ENCODE measurements at regions not wholly inside any gene's neighbourhood (a gene's known extent, or its start where the extent isn't known, plus 50 kb on each side); places are given as distances from the start of the nearest gene placed in this dataset.

DNA sequence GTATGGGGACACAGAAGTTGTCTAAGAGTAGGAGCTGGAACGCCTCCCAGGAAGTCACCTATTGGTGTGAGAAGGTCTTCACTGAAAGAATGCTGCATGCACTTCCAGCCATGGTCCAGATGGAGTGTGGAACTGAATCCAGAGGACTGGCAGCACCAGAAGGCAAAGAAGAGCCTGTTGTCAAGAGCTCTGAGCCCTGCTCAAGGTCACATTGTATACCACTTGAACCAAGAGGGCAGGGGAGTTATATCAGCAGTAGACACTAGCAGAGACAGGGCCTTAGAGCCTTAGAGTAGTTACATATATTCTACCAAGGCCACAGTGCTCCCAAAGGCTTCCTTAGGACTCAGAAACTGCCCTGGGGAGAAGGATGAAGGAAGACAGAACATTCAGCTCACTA is 130.8 kb upstream of the POC5 start:
- in situ Hi-C loops (cut with MboI) (no loop called here), intact Hi-C loops (cut with micrococcal nuclease; ENCODE audit: unreplicated experiment) (loop anchor here (5.0 kb wide), 2 partner anchors 131 to 329 kb away; partner anchors contain the start of gene POC5)
- peak overlapping the region; percentile 90 for H3K27ac ChIP-seq (ENCODE audit: control insufficient read depth, insufficient read depth)
- ChIA-PET POLR2A (interaction anchor here (0.5 to 1.3 kb wide), 2 partner anchors 11 to 503 kb away, joined by 3 to 4 read pairs; no protein-coding TSS in a partner anchor), RAD21 (ENCODE audit: unreplicated experiment) (interaction anchor here (1.0 to 1.8 kb wide), 4 partner anchors 9 to 327 kb away, joined by 3 to 6 read pairs (median 4); no protein-coding TSS in a partner anchor), CTCF (interaction anchor here (0.6 to 1.8 kb wide), 3 partner anchors 9 to 461 kb away, joined by 3 to 9 read pairs (median 3); no protein-coding TSS in a partner anchor), SMC1A (ENCODE audit: uncharacterized antibody, unreplicated experiment) (interaction anchor here (1.9 kb wide), 1 partner anchor 11 kb away, joined by 10 read pairs; no protein-coding TSS in a partner anchor)
- TF ChIP-seq, protein P1, sequence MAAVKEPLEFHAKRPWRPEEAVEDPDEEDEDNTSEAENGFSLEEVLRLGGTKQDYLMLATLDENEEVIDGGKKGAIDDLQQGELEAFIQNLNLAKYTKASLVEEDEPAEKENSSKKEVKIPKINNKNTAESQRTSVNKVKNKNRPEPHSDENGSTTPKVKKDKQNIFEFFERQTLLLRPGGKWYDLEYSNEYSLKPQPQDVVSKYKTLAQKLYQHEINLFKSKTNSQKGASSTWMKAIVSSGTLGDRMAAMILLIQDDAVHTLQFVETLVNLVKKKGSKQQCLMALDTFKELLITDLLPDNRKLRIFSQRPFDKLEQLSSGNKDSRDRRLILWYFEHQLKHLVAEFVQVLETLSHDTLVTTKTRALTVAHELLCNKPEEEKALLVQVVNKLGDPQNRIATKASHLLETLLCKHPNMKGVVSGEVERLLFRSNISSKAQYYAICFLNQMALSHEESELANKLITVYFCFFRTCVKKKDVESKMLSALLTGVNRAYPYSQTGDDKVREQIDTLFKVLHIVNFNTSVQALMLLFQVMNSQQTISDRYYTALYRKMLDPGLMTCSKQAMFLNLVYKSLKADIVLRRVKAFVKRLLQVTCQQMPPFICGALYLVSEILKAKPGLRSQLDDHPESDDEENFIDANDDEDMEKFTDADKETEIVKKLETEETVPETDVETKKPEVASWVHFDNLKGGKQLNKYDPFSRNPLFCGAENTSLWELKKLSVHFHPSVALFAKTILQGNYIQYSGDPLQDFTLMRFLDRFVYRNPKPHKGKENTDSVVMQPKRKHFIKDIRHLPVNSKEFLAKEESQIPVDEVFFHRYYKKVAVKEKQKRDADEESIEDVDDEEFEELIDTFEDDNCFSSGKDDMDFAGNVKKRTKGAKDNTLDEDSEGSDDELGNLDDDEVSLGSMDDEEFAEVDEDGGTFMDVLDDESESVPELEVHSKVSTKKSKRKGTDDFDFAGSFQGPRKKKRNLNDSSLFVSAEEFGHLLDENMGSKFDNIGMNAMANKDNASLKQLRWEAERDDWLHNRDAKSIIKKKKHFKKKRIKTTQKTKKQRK (IDR thresholded peaks at IDR 0.05; ENCODE audit: low read depth, low read length): no peak
- no peak for TF ChIP-seq KDM1A (IDR thresholded peaks at IDR 0.05; ENCODE audit: borderline replicate concordance)
- FAIRE-seq (no peak), DNase-seq (ENCODE audit: low read depth, low spot score) (no peak), ATAC-seq (peak; percentile 29)
- H3K79me2 ChIP-seq (ENCODE audit: control insufficient read depth, insufficient read depth, low read length): no peaks in the 10 kb centered on the region
- no peak overlapping the region; the same call in 1 of the 2 replicates for H2AFZ ChIP-seq (ENCODE audit: control insufficient read depth, low read depth, low read length)
- H3K4me3 ChIP-seq: peak overlapping the region; percentile 12; the same call in 1 of the 2 replicates
- H3K36me3 ChIP-seq (ENCODE audit: control insufficient read depth in 2 of 2, insufficient read depth in 2 of 2, low read length in 1 of 2): no peaks in the 10 kb centered on the region
- peaks cover 29% of the 10 kb centered on the region for H3K4me1 ChIP-seq (ENCODE audit: control insufficient read depth, insufficient read depth, low read length)
- BruUV-seq (replicated peaks): TSS peak; percentile 81
- peak overlapping the region; percentile 68 for H3K4me2 ChIP-seq (ENCODE audit: control insufficient read depth, insufficient read depth)
- 29% methylated on average over 1 of the region's 1 CpG for WGBS (ENCODE audit: insufficient coverage, insufficient replicate concordance, low lambda C conversion rate, missing lambda C conversion rate)
- no peaks in the 10 kb centered on the region; the same call in none of the 3 replicates for H3K9me3 ChIP-seq (replicated peaks; ENCODE audit: control insufficient read depth, insufficient read depth, low read length)
- no peaks in the 10 kb centered on the region for H4K20me1 ChIP-seq (ENCODE audit: control insufficient read depth, insufficient read depth)
- H3K9ac ChIP-seq (ENCODE audit: control insufficient read depth, insufficient read depth, low read length): peak overlapping the region; percentile 21; the same call in 1 of the 2 replicates
- no peaks in the 10 kb centered on the region for H3K27me3 ChIP-seq (replicated peaks in 1 of 2; ENCODE audit: control insufficient read depth in 2 of 2, insufficient read depth in 2 of 2, low read length in 1 of 2)
